ENCODE measurements at regions not wholly inside any gene's neighbourhood (a gene's known extent, or its start where the extent isn't known, plus 50 kb on each side); places are given as distances from the start of the nearest gene placed in this dataset.

DNA sequence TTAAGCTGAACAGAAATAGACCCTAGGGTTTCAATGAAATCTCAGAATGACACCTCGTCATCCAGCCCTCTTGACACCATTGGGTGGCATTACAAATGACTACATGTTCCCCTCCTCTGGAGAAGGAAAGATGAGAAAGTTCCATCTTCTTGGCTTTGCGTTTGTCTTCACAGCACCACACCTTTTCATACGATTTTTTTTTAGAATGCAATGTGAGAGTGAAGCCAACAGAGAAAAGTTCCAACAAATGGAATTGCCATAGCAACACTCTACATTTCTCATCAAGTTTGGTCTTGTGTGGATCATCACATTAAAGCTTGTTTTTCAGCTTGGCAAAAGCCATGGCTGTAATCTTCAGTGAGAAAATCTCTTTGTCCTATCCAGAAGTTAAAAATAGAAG is 183.4 kb upstream of the SNX7 start:
- no peak for DNase-seq

DNA sequence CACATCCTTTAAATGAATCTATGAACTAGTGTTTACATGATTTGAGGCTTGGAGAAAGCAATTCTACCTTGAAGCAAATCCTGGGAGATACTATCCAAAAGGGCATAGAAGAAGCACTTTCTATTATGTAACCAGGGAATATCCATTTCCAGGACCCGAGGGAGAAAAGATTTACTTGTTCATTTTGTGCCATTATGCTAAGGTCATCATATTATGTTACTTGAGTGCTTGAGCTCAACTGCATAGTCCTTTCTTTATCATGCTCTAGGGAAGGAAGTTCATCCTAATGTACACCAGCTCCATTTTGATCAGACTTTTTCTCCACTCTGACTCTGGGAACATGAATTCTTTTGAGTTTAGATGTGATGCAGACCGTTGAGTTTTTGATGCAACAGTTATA is 188.6 kb upstream of the SNX7 start:
- DNase-seq, result no peak

DNA sequence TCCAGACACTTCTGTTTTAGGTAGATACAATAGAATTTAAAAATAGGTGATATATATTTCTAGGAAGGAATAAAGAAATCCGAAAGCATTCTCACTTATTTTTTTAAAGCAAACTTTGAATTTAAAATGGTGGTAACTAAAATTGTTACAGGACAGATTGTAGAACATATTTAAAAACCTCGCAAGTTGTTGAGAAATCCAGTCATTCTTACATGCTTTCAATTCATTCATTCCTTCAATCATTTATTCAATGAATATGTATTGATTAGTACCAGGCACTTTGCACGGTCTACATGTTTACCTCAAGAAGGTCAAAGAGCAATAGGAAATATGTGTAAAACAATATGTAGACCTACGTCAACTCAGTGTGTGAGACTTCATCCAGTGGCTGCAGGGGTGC is 189.9 kb upstream of the SNX7 start:
- no peak for DNase-seq

DNA sequence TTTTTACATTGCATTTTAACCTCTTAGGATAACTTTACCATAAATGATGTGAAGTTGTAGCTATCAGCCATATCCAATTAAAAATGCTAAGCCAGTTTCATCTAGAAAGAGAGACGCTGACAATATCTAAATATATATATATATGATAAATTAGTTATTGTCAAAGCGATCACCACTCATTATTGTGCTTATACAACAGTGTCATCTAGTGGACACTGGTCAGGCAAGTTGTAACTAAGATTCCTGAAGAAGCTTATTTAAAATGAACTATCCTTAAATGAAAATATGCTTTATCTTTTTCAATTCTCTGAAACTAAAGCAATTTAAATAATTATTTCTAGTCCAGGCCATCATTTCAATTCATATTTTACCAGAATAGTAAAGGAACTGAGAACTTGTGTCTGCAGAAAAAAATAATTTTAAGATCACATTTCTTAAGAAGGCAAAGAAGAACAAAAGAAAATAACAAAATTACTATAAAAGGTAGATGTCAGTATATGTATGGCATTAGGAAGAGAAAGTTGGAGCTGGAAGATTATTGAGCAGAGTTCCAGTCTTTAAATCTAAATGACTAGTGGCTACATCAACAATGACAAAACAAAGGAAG is 193.3 kb upstream of the SNX7 start:
- DNase-seq, result no peak

DNA sequence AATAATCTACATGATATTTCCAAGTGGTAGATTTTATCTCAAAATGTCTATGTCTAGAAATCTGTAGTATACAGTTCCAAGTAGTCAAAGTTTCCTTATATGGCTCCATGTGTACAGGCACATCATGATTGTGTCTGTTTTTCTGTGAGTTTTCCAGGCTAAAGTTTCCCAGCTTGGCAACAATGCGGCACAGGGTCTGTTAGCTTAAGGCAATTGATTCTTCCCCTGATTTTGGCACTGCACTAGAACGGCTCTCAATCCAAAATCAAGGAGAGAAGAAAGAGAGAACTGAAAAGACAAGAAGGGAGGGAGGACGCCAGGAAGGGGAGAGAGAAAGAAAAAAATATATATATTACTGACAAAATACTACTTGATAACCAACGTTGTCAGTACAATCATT is 193.9 kb upstream of the SNX7 start:
- DNase-seq, result no peak

DNA sequence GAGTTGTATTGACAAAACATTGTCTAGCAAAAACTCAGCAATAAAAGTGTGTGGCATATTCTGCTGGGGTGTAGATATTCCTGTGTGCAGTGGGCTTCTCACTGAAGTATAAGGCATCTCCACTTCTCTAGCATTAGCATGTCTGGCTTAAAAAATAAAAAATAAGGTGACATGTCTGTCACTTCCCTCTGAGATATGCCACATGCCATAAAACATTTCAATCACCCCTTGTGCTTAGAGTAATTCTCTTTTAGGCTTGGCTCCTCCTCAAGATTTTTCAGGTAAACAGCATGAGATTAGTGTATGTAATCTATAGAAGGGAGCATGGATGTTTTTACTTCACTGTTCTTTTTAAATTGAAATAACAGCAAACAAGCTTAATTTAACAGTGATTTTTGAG is 194.4 kb upstream of the SNX7 start:
- DNase-seq, result no peak

DNA sequence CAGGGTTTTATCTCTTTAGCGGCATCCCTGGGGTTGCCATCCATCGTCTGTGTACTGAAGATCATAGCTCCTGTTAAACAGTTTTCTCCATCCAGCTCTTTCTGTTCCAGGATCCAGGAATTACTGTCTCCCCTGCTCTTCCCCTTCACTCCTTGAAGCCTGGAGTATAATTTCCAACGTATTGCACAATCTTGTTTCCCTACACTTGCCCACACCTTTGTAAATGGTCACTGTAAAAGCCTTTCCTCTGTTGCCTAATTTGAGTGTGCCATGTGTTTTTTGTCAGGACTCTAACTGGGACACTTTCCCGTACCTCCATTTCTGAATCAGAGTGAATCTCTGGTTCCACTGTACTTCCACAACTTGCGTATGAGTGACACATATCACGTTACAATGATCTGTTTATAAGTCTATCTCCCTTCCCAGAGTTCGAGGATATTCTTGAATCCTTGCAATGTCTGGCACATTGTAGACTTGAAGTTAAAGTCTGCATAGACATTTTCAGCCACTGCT is 199.6 kb upstream of the SNX7 start:
- DNase-seq, result no peak

DNA sequence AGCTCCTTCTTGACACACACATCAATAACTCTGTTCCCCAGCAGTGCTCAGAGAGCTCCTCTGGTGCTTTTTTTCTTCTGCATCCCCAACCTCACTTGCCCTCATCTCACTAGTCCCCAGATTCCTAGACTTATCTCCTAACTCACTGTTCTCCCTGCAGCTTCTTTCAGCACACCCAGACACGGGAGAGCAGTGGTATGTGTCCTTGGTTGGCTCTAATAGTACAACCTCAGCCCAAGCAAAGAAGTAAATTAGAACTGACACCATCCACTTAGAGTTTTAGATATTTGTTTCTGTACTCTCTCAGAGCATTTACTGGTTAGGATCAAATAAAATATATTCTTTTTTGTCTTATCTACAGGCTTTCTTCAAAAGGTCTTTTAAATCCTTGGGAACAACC is 201.4 kb upstream of the SNX7 start:
- DNase-seq, result no peak

DNA sequence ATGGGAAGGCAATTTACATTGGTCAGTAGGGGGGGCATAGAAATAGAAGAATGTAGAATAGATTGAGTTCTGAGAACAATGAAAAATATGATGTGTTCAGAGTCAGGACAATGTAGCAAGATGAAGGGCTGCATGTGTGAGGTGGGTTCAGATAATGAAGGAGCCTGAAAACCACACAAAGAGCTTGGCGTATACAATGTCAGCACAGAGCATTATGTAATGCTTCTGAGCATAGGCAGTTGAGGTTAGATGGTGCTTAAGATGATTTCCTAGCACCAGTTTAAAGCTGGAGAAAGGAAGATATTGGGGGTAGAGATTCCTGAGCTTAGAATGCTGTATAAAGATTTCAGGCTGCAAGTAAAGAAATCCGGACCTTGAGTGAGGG is 202.0 kb upstream of the SNX7 start:
- DNase-seq, result no peak

DNA sequence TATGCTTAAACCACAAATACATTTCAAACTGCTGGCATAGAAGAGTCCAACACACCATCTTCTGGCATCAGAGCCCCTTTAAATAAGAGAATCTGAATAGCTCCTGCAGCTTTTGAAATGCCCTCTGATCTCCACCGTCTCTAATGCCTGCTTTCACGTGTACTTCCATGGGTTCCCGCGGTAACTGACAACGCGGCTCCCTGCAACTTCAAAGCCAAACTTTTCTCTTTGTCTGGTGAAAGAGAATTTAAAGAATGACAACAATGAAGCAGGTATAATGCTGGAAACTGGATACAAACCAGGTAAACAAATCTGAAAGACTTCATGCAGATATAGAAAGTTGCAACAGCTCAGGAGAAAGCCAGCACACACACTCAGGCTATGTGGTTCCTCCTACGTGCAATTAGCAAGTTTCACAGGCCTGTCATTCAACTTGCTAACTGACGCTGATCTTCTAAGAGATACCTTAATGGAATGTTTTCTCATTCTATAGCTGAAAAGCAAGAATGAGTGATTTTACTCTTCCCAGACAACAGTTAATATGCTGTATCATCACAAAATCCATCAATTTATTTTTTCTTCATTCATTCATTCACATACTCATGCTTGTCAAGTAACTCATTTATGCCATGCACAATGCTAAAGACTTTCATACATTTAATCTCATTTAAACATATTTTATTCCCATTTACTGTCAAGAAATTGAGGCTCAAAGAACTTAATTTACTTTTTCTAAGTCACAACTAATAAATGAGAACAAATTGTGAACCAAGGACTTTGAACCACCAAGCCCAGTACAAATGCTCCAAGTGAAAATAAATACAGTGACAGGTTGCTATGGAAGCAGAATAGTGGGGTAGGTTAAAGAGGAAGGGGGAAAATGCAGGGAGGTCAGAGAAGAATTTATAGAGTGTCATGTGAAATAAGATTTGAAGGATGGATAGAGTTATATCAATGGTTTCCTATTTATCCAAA is 202.7 kb upstream of the SNX7 start:
- DNase-seq, result peak; percentile 23

DNA sequence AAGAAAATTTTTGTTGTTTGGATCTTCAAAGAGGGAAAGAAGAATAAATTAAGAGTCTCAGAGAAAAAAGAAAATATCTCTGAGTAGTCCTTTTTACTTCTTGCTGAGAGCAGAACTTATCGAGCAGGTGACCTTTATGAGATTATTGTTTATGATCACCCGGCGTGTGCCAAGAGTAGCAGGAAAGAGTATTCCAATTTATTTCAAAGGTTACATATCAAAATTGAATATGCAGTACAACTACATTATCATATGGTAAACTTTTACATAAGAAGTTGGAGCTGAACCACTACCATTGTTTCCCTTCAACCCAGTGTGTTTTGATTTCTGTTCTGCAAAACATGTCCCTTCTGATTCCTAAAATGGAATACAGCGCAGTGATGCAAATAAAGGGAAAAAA is 204.3 kb upstream of the SNX7 start:
- no peak for DNase-seq

DNA sequence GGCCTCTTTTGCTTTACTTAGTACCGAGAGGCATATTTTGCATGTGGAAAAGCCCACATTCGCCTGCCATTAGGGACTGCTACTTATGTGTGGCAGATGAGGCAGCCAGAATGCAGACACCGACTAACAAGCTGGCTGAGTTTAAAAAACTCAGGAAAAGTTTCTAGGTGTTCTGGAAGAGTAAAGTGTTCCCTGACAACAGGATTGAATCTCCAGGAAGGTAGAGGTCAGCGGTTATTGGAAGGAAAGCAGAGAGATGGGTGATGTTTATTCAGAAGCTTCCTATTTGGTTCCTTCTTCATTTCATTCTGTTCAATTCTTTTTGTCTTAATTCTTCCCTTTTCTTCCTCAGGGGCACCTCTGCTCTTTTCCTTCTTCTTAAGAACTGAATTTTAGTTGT is 206.9 kb upstream of the SNX7 start:
- no peak for DNase-seq

DNA sequence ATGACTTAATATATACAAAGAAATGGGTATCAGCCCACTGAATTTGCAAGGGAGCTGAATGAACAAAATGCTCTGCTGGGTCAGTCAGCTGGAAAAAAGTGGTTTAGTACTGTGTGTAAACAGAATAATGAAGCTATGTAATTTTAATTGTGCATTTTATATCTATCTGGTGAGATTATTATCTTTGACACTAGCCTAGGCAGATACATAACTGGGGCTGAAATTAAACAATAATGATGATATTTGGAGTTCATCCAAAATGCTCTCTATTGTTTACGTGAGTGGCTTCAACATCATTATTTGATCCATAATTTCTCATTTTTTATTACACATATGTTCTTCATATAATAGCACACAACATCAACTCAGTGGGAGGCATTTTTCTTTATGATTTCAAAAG is 208.5 kb upstream of the SNX7 start:
- DNase-seq, result no peak

DNA sequence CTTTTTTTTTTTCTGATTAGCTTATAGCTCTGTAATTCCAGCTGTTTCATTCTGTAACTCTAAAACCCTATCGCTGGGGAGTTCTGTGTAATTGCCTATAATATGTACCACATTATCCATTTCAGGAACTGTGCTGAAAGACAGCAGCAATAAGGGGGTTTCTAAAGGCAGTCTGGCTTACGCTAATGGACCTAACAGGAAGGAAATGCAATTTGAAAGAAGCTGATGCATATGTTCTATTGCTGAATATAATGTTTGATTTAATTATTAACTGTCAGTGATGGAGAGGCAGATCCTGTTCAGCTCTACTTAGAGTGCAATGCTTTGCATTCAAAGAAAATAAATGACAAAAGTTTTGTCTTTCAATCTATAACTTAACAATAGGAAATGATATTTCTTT is 209.4 kb upstream of the SNX7 start:
- DNase-seq, result peak; percentile 16

DNA sequence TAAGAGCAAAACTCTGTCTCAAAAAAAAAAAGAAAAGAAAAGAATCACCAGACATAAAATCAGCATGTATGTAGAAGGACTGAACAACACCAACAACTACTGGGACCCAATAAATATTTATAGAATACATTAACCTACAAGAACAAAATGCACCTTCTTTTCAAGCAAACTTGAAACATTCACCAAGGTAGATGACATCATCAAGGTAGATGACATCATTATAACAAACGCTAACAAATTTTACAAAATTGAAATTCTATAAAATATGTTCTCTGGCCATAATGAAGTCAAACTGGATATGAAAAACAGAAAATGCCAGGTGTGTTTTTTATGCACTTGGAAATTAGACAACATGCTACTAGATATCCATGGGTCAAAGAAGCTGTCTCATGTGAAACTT is 220.2 kb upstream of the SNX7 start:
- DNase-seq, result no peak

DNA sequence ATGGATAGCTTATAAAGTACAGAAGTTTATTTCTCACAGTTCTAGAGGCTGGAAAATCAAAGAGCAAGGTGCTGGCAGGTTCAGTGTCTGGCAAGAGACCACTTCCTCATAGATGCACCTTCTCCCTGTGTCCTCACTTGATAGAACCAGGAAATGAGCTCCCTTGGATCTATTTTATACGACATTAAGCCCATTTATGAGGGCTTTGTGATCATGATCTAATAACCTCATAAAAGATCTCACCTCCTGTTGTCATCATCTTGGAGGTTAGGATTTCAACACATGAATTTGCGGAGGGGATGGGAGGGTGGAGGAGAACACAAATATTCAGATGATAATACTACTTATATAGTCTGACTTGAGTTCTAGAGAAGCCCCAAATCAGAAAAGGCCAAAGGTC is 222.1 kb upstream of the SNX7 start:
- DNase-seq, result no peak

DNA sequence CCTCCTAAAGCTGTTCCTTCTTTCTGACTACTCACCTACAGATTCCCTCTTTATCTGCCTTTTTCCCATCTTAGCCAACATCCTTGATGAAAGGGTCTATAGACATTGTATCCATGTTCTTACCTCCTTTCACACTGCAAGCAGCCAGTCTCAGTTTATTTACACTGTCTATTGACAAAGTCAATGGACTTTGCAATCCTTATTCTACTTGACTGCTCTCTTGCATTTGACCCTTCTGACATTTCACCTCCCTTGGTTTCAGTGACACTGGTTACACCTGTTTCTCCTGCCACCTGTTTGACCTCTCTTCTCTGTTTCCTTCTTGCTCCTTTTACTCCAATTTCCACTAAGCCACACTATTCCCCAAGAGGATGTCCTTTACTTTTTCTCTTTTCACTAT is 224.0 kb upstream of the SNX7 start:
- no peak for DNase-seq

DNA sequence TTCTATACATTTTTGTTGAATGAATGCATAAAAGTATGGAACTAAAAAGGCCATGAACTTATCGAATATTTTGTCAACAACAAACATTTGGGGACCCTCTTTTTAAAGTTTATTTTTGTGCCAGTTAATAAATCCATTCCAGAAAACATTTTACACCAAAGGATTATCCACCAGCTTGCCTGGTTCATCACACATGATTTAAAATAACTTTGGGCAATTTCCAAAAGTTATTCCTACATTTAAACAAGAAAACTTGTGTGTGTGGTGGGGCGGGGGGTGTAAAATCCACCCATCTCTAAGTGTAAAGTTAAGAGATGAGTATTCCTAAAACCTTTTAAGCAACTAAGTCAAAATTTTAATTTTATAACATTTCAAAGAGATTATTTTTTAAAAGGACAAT is 224.5 kb upstream of the SNX7 start:
- no peak for DNase-seq

DNA sequence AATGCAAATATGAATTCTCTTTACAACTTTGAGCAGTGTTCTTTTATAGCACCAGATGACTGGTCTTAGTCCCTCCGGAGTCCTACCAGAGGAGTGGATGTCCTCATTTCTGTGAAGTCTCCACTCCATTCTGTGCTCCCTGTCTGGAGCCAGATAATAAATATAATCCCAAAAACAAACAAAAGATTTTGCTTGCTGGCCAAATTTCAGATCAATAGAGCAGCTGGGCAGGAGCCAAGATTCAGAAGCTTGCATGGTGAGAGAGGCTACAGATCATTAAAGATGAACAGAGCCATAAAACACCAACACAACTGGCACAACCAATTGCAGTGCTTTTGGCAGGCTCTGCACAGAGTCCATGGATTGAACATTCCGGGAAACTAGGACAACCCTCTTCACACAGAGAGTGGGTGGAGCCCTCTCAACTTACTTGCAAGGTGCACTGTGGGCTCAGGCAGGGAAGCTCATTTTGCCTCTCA is 231.5 kb upstream of the SNX7 start:
- DNase-seq, result peak; percentile 6

DNA sequence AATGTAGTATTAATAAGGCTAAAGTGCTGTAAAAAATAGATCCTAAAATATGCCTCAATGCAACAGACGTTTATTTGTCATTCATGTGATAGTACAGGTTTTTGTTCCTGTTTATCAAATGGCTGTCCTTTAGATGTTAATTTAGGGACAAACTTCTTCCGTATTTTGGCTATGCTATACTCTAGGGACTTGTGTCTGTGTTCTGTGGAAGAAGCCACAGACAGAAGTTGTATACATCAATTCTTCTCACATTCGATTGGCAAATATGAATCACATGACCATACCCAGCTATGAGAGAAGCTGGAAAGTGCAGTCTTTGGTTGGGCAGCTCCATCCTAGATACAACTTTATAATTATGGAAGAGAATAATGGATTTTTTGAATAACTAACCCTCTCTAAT is 232.7 kb upstream of the SNX7 start:
- no peak for DNase-seq

DNA sequence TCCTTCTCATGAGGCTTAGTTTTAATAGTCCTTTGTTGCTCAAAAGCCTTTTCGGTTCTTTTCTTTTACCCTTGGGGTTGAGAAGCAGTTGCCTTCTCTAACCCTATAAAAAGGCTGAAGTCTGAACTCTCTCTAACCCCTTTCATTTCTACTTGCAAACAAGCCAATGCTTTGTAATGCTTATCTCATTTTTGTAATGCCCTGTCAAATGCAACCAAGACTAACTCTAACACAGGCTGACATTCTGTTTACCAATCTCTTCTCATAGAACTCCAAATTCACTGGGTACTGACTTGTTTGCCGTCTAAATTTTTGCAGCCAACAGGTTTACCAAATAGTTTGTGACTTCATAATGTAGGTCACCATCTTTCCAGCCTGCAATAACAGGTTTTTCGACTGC is 233.9 kb upstream of the SNX7 start:
- DNase-seq, result no peak

DNA sequence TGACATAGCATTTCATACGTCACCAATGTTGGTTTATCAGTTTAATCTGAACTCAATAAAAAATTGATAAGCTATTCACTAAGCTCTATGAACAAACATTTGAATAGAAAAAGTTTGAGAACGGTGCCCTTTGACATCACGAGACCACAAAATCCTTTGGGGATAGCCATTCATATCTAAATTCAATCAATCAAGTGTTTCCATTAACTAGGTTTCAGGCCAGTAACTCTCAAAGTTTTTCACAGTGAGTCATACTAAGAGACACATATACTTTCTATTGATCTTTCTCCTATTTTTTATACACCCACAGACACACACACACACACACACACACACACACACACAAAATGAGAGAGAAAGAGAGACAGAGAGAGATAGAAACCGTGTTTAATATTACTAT is 235.4 kb upstream of the SNX7 start:
- no peak for DNase-seq

DNA sequence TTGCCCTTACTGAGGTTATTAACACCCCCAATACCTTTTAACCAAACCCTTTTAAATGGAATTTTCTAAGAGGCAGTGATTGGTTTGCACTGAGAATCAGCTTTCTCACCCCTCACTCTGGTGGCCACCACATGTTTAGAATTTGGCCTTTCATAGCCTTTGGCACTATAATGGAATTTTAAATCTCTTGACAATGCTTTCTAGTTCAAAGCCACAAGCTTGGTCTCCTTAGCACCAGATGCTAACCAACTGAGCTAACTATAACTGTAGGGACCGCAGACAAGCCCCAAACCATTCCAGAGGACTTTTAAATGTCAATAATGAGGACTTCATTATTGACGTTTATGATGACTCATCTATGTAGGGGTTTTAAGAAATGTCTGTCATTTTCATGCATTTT is 238.7 kb upstream of the SNX7 start:
- DNase-seq, result no peak

DNA sequence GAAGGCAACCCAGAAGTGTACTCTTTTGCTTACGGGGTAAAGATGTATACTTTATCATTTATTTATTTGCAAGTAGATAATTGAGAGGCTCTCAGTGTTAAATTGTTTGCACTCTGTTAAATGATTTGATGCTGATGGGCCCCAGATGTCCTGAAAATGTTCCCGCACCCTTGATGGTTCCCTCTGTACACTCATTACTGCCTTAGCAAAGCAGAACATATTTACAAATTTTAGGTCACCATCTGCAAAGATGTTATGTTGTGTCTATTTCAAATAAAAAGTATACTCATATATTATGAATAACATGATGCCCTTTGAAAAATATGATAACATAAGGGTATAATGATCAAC is 240.5 kb upstream of the SNX7 start:
- no peak for DNase-seq

Data from retina (tissue), 1 donor.